ENCODE measurements at regions not wholly inside any gene's neighbourhood (a gene's known extent, or its start where the extent isn't known, plus 50 kb on each side); places are given as distances from the start of the nearest gene placed in this dataset.
A peak's percentile ranks its signal among the peaks of the same experiment; 100 is the strongest.

DNA sequence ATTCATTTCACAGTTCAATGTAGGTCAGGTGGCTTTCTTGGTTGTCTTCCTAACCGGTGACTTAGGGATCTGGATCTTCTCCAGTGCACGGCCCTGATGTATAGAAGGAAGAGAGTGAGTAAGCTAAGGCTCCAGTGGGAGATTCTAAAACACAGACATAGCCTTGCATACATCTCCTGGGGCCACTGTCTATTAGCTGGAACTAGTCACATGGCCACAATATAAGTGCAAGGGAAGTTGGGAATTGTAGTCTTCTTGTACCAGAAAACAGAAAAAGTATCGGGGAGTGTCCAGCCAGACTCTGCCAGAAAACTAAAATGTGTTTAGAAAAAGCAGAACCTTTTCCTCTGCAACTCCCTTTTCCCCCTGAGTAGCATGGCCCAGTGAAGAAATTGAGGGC is 531.6 kb downstream of the VRK1 start:
- ChIA-PET POLR2A (no interaction called here), CTCF (no interaction called here)
- no peak overlapping the region for H3K27ac Mint-ChIP-seq
- 0 out of 2 replicates have a peak, but pooled peaks cover 3% of the 10 kb centered on the region for H3K4me1 Mint-ChIP-seq
- H3K36me3 Mint-ChIP-seq, result no peaks in the 10 kb centered on the region
- H3K9me3 Mint-ChIP-seq, result peaks cover 14% of the 10 kb centered on the region
- TF ChIP-seq, protein P1, sequence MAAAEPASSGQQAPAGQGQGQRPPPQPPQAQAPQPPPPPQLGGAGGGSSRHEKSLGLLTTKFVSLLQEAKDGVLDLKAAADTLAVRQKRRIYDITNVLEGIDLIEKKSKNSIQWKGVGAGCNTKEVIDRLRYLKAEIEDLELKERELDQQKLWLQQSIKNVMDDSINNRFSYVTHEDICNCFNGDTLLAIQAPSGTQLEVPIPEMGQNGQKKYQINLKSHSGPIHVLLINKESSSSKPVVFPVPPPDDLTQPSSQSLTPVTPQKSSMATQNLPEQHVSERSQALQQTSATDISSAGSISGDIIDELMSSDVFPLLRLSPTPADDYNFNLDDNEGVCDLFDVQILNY (CRISPR knock-in tag; IDR thresholded peaks at IDR 0.05), result no peak
- TF ChIP-seq, protein P2, sequence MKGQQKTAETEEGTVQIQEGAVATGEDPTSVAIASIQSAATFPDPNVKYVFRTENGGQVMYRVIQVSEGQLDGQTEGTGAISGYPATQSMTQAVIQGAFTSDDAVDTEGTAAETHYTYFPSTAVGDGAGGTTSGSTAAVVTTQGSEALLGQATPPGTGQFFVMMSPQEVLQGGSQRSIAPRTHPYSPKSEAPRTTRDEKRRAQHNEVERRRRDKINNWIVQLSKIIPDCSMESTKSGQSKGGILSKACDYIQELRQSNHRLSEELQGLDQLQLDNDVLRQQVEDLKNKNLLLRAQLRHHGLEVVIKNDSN (CRISPR knock-in tag; IDR thresholded peaks at IDR 0.05), result peak; percentile 72
- TF ChIP-seq, protein P3, sequence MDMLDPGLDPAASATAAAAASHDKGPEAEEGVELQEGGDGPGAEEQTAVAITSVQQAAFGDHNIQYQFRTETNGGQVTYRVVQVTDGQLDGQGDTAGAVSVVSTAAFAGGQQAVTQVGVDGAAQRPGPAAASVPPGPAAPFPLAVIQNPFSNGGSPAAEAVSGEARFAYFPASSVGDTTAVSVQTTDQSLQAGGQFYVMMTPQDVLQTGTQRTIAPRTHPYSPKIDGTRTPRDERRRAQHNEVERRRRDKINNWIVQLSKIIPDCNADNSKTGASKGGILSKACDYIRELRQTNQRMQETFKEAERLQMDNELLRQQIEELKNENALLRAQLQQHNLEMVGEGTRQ (CRISPR knock-in tag; IDR thresholded peaks at IDR 0.05), result peak; percentile 84
- DNase-seq (ENCODE audit: low spot score) (no peak), ATAC-seq (no peak; the same call in 1 of the 2 replicates)
- no peak overlapping the region for H3K4me3 Mint-ChIP-seq
- no peaks in the 10 kb centered on the region for H3K27me3 Mint-ChIP-seq (ENCODE audit: low read depth)

DNA sequence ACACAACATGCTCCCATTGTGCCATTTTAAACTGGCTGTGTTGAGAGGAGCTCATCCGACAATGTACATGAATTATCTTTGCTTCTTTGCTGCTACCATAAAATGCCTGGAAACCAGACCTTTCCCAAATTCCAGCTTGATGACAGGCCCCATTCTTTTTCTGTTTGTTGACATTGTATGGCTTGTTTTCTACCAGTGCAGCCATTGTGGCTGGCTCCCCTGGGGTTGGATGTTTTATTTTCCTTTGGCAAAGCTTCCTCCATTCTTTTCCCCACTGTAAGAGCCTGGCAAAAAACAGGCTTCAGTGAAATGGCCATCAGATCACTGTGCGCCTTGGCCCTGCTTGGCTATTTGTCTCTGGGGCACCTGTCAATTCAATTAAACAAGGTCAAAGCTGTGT is 532.5 kb downstream of the VRK1 start:
- DNase-seq (ENCODE audit: low spot score) (no peak), ATAC-seq (no peak)
- Mint-ChIP-seq H3K27me3 (ENCODE audit: low read depth) (no peaks in the 10 kb centered on the region), H3K4me3 (no peak overlapping the region), H3K27ac (no peak overlapping the region), H3K9me3 (peaks cover 9% of the 10 kb centered on the region), H3K4me1 (0 out of 2 replicates have a peak, but pooled peaks cover 3% of the 10 kb centered on the region), H3K36me3 (no peaks in the 10 kb centered on the region)
- POLR2A ChIA-PET, result no interaction called here
- CTCF ChIA-PET, result no interaction called here
- TF ChIP-seq, protein P4, sequence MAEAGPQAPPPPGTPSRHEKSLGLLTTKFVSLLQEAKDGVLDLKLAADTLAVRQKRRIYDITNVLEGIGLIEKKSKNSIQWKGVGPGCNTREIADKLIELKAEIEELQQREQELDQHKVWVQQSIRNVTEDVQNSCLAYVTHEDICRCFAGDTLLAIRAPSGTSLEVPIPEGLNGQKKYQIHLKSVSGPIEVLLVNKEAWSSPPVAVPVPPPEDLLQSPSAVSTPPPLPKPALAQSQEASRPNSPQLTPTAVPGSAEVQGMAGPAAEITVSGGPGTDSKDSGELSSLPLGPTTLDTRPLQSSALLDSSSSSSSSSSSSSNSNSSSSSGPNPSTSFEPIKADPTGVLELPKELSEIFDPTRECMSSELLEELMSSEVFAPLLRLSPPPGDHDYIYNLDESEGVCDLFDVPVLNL (CRISPR knock-in tag; IDR thresholded peaks at IDR 0.05; ENCODE audit: borderline replicate concordance, low read depth), result no peak
- TF ChIP-seq, protein P5, sequence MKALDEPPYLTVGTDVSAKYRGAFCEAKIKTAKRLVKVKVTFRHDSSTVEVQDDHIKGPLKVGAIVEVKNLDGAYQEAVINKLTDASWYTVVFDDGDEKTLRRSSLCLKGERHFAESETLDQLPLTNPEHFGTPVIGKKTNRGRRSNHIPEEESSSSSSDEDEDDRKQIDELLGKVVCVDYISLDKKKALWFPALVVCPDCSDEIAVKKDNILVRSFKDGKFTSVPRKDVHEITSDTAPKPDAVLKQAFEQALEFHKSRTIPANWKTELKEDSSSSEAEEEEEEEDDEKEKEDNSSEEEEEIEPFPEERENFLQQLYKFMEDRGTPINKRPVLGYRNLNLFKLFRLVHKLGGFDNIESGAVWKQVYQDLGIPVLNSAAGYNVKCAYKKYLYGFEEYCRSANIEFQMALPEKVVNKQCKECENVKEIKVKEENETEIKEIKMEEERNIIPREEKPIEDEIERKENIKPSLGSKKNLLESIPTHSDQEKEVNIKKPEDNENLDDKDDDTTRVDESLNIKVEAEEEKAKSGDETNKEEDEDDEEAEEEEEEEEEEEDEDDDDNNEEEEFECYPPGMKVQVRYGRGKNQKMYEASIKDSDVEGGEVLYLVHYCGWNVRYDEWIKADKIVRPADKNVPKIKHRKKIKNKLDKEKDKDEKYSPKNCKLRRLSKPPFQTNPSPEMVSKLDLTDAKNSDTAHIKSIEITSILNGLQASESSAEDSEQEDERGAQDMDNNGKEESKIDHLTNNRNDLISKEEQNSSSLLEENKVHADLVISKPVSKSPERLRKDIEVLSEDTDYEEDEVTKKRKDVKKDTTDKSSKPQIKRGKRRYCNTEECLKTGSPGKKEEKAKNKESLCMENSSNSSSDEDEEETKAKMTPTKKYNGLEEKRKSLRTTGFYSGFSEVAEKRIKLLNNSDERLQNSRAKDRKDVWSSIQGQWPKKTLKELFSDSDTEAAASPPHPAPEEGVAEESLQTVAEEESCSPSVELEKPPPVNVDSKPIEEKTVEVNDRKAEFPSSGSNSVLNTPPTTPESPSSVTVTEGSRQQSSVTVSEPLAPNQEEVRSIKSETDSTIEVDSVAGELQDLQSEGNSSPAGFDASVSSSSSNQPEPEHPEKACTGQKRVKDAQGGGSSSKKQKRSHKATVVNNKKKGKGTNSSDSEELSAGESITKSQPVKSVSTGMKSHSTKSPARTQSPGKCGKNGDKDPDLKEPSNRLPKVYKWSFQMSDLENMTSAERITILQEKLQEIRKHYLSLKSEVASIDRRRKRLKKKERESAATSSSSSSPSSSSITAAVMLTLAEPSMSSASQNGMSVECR (CRISPR knock-in tag; IDR thresholded peaks at IDR 0.05; ENCODE audit: borderline replicate concordance), result no peak
- no peak for TF ChIP-seq ZNF317 (CRISPR knock-in tag; IDR thresholded peaks at IDR 0.05; ENCODE audit: borderline replicate concordance, low read depth)
- TF ChIP-seq PRRX2 (CRISPR knock-in tag; IDR thresholded peaks at IDR 0.05), result no peak
- TF ChIP-seq, protein P6, sequence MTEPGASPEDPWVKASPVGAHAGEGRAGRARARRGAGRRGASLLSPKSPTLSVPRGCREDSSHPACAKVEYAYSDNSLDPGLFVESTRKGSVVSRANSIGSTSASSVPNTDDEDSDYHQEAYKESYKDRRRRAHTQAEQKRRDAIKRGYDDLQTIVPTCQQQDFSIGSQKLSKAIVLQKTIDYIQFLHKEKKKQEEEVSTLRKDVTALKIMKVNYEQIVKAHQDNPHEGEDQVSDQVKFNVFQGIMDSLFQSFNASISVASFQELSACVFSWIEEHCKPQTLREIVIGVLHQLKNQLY (CRISPR knock-in tag; IDR thresholded peaks at IDR 0.05), result no peak
- TF ChIP-seq ESRRA (CRISPR knock-in tag; IDR thresholded peaks at IDR 0.05; ENCODE audit: borderline replicate concordance), result no peak
- TF ChIP-seq, protein P2 (CRISPR knock-in tag; IDR thresholded peaks at IDR 0.05), result no peak
- no peak for TF ChIP-seq SOX15 (CRISPR knock-in tag; IDR thresholded peaks at IDR 0.05)
- TF ChIP-seq OVOL2 (CRISPR knock-in tag; IDR thresholded peaks at IDR 0.05; ENCODE audit: borderline replicate concordance), result no peak
- TF ChIP-seq NFE2L1 (CRISPR knock-in tag; IDR thresholded peaks at IDR 0.05), result no peak
- no peak for TF ChIP-seq EMX1 (CRISPR knock-in tag; IDR thresholded peaks at IDR 0.05)
- TF ChIP-seq, protein P7, sequence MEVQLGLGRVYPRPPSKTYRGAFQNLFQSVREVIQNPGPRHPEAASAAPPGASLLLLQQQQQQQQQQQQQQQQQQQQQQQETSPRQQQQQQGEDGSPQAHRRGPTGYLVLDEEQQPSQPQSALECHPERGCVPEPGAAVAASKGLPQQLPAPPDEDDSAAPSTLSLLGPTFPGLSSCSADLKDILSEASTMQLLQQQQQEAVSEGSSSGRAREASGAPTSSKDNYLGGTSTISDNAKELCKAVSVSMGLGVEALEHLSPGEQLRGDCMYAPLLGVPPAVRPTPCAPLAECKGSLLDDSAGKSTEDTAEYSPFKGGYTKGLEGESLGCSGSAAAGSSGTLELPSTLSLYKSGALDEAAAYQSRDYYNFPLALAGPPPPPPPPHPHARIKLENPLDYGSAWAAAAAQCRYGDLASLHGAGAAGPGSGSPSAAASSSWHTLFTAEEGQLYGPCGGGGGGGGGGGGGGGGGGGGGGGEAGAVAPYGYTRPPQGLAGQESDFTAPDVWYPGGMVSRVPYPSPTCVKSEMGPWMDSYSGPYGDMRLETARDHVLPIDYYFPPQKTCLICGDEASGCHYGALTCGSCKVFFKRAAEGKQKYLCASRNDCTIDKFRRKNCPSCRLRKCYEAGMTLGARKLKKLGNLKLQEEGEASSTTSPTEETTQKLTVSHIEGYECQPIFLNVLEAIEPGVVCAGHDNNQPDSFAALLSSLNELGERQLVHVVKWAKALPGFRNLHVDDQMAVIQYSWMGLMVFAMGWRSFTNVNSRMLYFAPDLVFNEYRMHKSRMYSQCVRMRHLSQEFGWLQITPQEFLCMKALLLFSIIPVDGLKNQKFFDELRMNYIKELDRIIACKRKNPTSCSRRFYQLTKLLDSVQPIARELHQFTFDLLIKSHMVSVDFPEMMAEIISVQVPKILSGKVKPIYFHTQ (CRISPR knock-in tag; IDR thresholded peaks at IDR 0.05), result no peak
- TF ChIP-seq, protein P8, sequence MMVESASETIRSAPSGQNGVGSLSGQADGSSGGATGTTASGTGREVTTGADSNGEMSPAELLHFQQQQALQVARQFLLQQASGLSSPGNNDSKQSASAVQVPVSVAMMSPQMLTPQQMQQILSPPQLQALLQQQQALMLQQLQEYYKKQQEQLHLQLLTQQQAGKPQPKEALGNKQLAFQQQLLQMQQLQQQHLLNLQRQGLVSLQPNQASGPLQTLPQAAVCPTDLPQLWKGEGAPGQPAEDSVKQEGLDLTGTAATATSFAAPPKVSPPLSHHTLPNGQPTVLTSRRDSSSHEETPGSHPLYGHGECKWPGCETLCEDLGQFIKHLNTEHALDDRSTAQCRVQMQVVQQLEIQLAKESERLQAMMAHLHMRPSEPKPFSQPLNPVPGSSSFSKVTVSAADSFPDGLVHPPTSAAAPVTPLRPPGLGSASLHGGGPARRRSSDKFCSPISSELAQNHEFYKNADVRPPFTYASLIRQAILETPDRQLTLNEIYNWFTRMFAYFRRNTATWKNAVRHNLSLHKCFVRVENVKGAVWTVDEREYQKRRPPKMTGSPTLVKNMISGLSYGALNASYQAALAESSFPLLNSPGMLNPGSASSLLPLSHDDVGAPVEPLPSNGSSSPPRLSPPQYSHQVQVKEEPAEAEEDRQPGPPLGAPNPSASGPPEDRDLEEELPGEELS (CRISPR knock-in tag; IDR thresholded peaks at IDR 0.05), result no peak
- TF ChIP-seq, protein P9, sequence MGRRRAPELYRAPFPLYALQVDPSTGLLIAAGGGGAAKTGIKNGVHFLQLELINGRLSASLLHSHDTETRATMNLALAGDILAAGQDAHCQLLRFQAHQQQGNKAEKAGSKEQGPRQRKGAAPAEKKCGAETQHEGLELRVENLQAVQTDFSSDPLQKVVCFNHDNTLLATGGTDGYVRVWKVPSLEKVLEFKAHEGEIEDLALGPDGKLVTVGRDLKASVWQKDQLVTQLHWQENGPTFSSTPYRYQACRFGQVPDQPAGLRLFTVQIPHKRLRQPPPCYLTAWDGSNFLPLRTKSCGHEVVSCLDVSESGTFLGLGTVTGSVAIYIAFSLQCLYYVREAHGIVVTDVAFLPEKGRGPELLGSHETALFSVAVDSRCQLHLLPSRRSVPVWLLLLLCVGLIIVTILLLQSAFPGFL (CRISPR knock-in tag; IDR thresholded peaks at IDR 0.05; ENCODE audit: borderline replicate concordance), result no peak
- TF ChIP-seq MXD4 (CRISPR knock-in tag; IDR thresholded peaks at IDR 0.05; ENCODE audit: borderline replicate concordance), result no peak
- no peak for TF ChIP-seq TEAD4 (CRISPR knock-in tag; IDR thresholded peaks at IDR 0.05)

Measured in WTC11 (cell line).